Transverse colon (tissue), 4 donors: ENCODE measurements at regions not wholly inside any gene's neighbourhood (a gene's known extent, or its start where the extent isn't known, plus 50 kb on each side); places are given as distances from the start of the nearest gene placed in this dataset.
"Not testable (repeated sequence)": the region's sequence is repeated elsewhere in the genome, so short reads cannot be mapped to it uniquely, and the experiment has no call there.

Source experiments
- DNase-seq: peaks from one replicate; pipeline ENCODE4 v3.0.0-alpha.2; 2019
- H3K27ac ChIP-seq, 4 donors: fragments of 200-600 bp; sonication (generic); 2 replicates each; pipeline ENCODE4 v1.5.1; 2016 to 2018; ENCODE audit warnings: inconsistent platforms in 4 of 4
- H3K27me3 ChIP-seq: fragments of 200-600 bp; sonication (generic); 2 replicates; pipeline ENCODE4 v1.5.1; 2017; ENCODE audit warnings: inconsistent platforms
- H3K36me3 ChIP-seq, 4 donors: fragments of 200-600 bp; sonication (generic); 2 replicates each; pipeline ENCODE4 v1.5.1; 2017 to 2019; ENCODE audit warnings: inconsistent platforms in 4 of 4
- H3K4me1 ChIP-seq, 4 donors: fragments of 200-600 bp; sonication (generic); 2 replicates each; pipeline ENCODE4 v1.5.1; 2017 to 2020; ENCODE audit warnings: inconsistent platforms in 4 of 4
- H3K4me3 ChIP-seq, 4 donors: fragments of 200-600 bp; sonication (generic); 1 replicate in 1 of 4; 2 replicates in 3 of 4; pipeline versions ENCODE4 v1.5.1 to v1.6.1; 2017 to 2019; ENCODE audit warnings: inconsistent platforms in 4 of 4
- H3K9me3 ChIP-seq, 2 donors: fragments of 200-600 bp; sonication (generic); 2 replicates each; pipeline ENCODE4 v1.5.1; 2017 to 2019; ENCODE audit warnings: inconsistent platforms in 2 of 2
- EP300 ChIP-seq: sonication (generic); formaldehyde crosslinking; IDR thresholded peaks from one replicate; pipeline ENCODE4 v1.6.1; 2017; ENCODE audit warnings: antibody characterized with exemption, low read depth
- POLR2A ChIP-seq: fragments of 450-650 bp; IDR thresholded peaks from one replicate; pipeline ENCODE4 v1.6.1; 2016; ENCODE audit warnings: antibody characterized with exemption, mild to moderate bottlenecking, moderate library complexity
- POLR2AphosphoS5 ChIP-seq, 3 donors: sonication (generic); formaldehyde crosslinking; IDR thresholded peaks; one replicate each; pipeline ENCODE4 v1.6.1; 2016; ENCODE audit warnings: antibody characterized with exemption in 3 of 3
- WGBS, 2 donors: methylation state at CpG; one replicate each; pipeline ENCODE4 v1.1.5; 2018; ENCODE audit warnings: low coverage in 1 of 2; 5-methylcytosine and 5-hydroxymethylcytosine counted together
- in situ Hi-C, 4 donors: fragments of 200-750 bp; cut with MboI; loops; one replicate each; pipeline versions ENCODE4 v1.15.0 to v1.15.1; 2017; ENCODE audit warnings: low sequenced_read_pairs in 3 of 4, low pct_ligation_motif_present in 1 of 4, low pct_unique_long_range_greater_than_20kb in 1 of 4
- intact Hi-C: fragments of 100-400 bp; cut with DNase I; formaldehyde crosslinking; loops from one replicate; pipeline ENCODE4 v1.15.1; 2023; ENCODE audit warnings: low total_unique reads
- TF ChIP-seq, protein P1 (sequence below), 5 experiments: fragments of 200-600 bp in 3 of 5; fragments of 450-650 bp in 2 of 5; sonication (generic) in 3 of 5; IDR thresholded peaks; 1 replicate in 2 of 5; 2 replicates in 3 of 5; pipeline ENCODE4 v1.5.1; 2016 to 2017; ENCODE audit warnings: antibody characterized with exemption in 5 of 5, inconsistent platforms in 3 of 5, mild to moderate bottlenecking in 2 of 5, moderate library complexity in 1 of 5

DNA sequence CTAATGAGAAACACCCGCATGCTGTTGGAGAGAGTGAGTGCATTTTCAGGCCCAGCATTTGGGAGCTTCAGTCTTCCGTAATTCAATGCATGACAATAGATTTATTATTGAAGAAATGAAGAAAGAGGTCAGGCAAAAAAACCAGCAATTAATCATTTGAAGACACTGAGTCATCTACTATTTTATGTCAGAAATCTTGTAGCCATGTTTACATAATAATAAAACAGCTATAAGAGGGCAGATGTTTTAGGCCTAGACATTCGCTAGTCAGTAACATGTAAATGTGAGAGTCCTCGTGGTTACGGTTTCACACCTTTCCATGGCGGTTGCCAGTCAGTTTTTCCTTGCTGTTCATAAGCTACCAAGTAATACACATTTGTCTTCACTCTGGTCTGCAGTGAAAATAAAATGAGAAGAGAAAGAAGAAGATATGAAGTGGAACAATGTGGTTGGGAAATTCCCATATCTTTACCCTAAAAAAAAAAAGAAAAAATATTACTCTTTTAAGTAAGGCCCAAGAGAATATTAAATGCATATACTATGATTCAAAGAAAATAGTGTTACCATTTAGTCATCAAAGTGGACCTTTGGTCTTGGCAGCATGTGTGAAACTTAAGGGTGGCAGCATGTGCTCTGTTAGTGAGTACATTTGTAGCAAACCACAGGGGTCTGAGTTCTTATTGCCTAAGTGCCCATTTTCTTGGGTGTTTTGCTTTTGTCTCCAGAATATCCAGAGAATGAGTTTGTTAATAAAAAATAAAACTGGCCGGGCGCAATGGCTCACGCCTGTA lies 140.5 kb upstream of the TBL1XR1 start:
- intact Hi-C loops (no loop called here), in situ Hi-C loops (no loop called here)
- peak overlapping the region; percentile 73 to 84 (median 78) for H3K27ac ChIP-seq
- no peaks in the 10 kb centered on the region for H3K9me3 ChIP-seq
- WGBS, 2 donors = 67 to 73% methylated on average over 6 to 9 of the region's 9 CpGs
- H3K36me3 ChIP-seq = no peaks in the 10 kb centered on the region
- no peak for TF ChIP-seq EP300
- TF ChIP-seq, protein P1, sequence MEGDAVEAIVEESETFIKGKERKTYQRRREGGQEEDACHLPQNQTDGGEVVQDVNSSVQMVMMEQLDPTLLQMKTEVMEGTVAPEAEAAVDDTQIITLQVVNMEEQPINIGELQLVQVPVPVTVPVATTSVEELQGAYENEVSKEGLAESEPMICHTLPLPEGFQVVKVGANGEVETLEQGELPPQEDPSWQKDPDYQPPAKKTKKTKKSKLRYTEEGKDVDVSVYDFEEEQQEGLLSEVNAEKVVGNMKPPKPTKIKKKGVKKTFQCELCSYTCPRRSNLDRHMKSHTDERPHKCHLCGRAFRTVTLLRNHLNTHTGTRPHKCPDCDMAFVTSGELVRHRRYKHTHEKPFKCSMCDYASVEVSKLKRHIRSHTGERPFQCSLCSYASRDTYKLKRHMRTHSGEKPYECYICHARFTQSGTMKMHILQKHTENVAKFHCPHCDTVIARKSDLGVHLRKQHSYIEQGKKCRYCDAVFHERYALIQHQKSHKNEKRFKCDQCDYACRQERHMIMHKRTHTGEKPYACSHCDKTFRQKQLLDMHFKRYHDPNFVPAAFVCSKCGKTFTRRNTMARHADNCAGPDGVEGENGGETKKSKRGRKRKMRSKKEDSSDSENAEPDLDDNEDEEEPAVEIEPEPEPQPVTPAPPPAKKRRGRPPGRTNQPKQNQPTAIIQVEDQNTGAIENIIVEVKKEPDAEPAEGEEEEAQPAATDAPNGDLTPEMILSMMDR (IDR thresholded peaks at IDR 0.05) = no peak
- no peak for TF ChIP-seq POLR2A
- peak in 1 of 3 donors; percentile 12 for TF ChIP-seq POLR2AphosphoS5 (IDR thresholded peaks at IDR 0.05)
- DNase-seq = no peak
- no peak overlapping the region for H3K4me3 ChIP-seq
- H3K27me3 ChIP-seq = no peaks in the 10 kb centered on the region
- peaks cover 12 to 67% (median 45%) of the 10 kb centered on the region in 4 donors for H3K4me1 ChIP-seq

DNA sequence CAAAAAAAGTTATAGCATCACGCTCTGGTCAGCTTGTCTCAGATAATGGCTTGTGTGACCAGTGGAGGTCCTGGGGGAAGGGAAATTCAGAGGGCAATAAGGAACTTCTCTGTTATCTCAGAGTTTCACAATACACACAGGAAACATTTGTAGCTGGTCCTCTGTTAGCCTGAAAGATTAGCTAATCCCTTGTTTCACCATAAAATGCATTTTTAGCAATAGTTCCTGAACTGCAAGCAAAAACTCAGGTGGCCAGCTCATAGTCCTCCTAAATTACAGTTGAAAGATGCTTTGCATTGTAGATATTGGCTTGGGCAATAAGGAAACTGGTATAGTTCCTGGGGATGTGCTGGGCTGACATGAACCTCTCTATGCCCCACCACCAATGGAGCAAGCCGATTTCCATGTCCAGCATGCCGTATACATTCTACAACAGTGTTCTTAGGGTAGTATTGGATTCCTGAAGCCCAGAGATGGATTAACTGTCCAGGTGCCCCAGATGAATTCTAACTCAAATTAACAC lies 141.5 kb upstream of the TBL1XR1 start:
- H3K4me3 ChIP-seq = no peak overlapping the region
- H3K9me3 ChIP-seq = no peaks in the 10 kb centered on the region
- no peaks in the 10 kb centered on the region for H3K27me3 ChIP-seq
- TF ChIP-seq POLR2AphosphoS5 (IDR thresholded peaks at IDR 0.05) (peak; percentile 15 to 65 (median 38)), POLR2A (no peak), EP300 (no peak)
- TF ChIP-seq, protein P1 (IDR thresholded peaks at IDR 0.05) = no peak
- no peak for DNase-seq
- peaks cover 19 to 77% (median 49%) of the 10 kb centered on the region in 4 donors for H3K4me1 ChIP-seq
- no peaks in the 10 kb centered on the region for H3K36me3 ChIP-seq
- intact Hi-C loops = no loop called here
- in situ Hi-C loops = no loop called here
- WGBS, 2 donors = 56 to 59% methylated on average over 1 to 3 of the region's 3 CpGs
- peak overlapping the region; percentile 73 to 84 (median 78) for H3K27ac ChIP-seq

DNA sequence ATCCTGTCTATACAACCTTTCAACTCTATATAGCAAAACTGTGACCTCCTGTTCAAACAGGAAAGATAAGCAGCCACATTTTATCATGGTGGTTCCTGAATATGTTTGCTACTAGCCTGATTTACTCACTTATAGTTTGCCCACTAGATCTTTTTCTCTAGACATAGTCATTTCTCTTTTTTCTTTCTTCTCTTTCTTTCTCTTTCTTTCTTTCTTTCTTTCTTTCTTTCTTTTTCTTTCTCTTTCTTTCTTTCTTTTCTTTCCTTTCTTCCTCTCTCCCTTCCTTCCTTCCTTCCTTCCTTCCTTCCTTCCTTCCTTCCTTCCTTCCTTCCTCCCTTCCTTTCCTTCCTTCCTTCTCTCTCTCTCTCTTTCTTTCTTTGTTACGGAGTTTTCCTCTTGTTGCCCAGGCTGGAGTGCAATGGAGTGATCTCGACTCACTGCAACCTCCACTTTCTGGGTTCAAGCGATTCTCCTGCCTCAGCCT lies 142.0 kb upstream of the TBL1XR1 start:
- H3K9me3 ChIP-seq, H3K36me3 ChIP-seq, in situ Hi-C loops, H3K27me3 ChIP-seq, intact Hi-C loops, H3K4me3 ChIP-seq, DNase-seq: not testable (repeated sequence)
- Histone ChIP-seq H3K4me1 (peaks cover 21 to 81% (median 49%) of the 10 kb centered on the region in 4 donors), H3K27ac (peak overlapping the region; percentile 73 to 84 (median 78))
- 73 to 78% methylated on average over 3 of the region's 3 CpGs for WGBS, 2 donors

DNA sequence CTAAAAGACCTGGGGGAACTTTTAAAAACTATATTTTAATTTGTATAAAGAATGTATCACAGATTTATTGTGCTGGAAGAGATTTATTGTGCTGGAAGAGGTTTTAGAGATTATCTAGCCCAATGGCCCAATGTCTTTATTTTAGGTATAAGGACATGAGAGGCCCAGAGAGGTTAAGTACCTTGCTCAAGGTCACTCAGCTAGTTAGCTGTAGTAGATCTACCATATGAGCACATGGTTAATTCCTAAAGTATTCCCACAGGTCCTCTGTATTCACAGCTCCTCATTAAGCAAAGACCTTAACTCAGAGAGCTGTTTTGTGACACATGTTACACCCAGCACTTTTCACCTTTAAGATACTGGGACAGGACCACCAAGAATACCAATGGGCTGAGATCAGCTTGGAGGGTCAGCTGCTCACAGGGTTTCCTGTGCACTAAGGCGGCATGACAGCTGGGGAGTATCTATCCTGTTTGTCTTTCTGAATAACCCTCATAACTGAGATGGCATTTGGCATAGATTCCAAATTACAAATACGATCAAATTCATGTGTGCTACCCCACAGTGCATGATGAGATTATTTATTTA lies 143.1 kb upstream of the TBL1XR1 start:
- Histone ChIP-seq H3K27me3 (no peaks in the 10 kb centered on the region), H3K36me3 (no peaks in the 10 kb centered on the region), H3K4me3 (no peak overlapping the region), H3K27ac (peak overlapping the region; percentile 73 to 84 (median 78)), H3K9me3 (no peaks in the 10 kb centered on the region), H3K4me1 (peaks cover 28 to 81% (median 54%) of the 10 kb centered on the region in 4 donors)
- DNase-seq = no peak
- TF ChIP-seq EP300 (no peak), POLR2AphosphoS5 (IDR thresholded peaks at IDR 0.05) (no peak), POLR2A (no peak)
- TF ChIP-seq, protein P1 (IDR thresholded peaks at IDR 0.05) = no peak
- in situ Hi-C loops = no loop called here
- 49 to 63% methylated on average over 2 of the region's 2 CpGs for WGBS, 2 donors
- intact Hi-C loops = no loop called here
